Activated CD8-positive, alpha-beta memory T cell treated with anti-CD3 and anti-CD28 coated beads for 1 hour (primary cell): ENCODE measurements at regions not wholly inside any gene's neighbourhood (a gene's known extent, or its start where the extent isn't known, plus 50 kb on each side); places are given as distances from the start of the nearest gene placed in this dataset.
"Not testable (repeated sequence)": the region's sequence is repeated elsewhere in the genome, so short reads cannot be mapped to it uniquely, and the experiment has no call there.

Source experiments
- DNase-seq, 2 donors: peaks; one replicate each; pipeline ENCODE4 v3.0.0-alpha.2; 2020; ENCODE audit warnings: low read depth in 1 of 2; ENCODE audit errors: extremely low read depth in 1 of 2

DNA sequence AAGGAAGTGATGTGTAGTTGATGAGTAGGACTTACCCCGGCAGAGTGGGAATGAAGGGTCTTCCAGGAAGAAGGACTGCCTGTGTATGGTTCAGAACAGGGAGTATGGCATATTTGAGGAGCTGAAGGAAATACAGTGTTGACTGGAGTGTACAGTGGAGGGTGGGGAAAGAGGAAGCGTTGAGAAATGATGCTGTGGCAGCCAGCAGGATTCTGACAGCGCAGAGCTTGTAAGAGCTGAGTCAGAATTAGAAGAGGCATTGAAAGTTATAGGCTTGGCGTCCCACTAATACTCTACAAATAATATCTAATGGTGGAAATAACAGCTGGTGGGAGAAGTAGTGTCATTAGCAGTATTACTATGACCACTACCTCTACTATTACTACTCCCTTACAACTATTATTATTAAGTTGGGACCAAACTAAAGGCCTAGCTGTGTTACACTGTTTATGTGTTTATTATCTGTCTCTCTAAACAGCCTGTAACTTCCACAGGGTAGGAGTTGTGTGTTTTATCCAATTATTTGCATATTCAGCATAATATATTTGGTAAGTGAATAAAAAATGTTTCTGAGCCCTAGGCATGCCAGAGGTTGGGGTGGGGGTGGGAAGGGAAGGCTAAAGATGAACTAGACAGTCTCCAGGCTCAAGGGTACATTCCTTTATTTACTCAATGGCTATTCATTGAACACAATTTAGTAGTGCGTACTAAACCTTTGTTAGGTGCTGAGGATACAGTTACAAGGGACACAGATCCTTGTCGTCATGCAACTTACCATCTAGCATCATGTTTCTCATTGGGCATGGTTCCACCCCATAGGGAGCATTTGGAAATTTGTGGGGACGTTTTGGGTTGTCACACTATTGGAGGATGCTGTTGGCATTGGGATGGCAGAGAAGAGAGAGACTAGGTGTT lies 428.8 kb upstream of the ONECUT1 start:
- DNase-seq, result no peak

DNA sequence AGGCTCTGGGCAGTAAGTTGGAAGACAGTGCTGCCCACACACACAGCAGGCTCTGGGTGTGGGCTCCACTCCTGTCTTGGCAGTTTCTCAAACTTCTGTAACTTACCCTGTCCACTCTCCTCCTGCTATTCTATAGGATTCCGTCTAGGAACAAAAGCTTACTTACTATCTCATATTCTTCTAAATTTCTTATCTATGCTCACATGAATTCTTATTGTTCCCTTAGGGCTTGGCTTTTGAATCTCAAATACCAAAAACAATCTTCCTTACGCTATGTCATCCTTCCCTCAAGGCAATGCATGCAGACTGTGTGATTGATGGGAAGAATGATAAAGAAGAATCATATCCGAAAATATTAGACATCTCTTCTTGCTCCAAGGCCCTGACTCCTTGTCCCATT lies 425.9 kb upstream of the ONECUT1 start:
- DNase-seq, result no peak

DNA sequence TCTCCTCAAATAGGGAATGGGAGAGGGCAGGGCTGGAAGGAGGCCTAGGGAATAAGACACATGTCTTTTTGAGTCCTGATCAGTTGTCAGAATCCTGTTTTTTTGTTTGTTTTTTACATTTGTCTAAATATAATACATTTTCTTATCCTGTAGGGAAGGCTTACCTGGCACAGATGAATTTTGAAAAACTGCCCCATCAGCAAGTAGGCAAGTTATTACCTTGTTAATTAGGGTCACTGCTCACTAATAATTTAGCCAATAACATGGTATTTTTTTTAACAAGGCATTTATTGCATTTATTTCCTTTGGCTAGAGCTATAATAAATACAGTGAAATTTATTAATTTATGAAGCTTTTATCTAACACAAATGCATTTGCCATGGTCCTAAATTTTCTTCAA lies 423.2 kb upstream of the ONECUT1 start:
- no peak for DNase-seq

DNA sequence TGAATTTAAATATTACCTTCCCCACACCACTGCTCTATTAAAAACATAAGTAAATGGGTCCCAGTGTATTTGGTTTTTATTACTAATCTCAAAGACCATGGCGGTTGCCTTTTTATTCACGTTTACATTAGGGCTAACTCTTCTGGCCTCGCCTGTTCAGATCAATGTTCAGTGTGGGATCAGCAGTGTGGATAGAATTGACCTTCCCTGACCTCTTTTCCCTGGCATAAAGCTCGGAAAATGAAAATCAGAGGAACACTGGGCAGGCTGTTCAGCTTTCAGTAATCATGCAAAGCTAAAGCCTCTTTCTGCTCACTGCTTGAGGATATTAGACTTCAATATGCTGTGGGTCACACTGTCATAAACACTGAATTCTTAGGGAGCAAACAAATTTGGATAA lies 422.6 kb upstream of the ONECUT1 start:
- DNase-seq, result no peak

DNA sequence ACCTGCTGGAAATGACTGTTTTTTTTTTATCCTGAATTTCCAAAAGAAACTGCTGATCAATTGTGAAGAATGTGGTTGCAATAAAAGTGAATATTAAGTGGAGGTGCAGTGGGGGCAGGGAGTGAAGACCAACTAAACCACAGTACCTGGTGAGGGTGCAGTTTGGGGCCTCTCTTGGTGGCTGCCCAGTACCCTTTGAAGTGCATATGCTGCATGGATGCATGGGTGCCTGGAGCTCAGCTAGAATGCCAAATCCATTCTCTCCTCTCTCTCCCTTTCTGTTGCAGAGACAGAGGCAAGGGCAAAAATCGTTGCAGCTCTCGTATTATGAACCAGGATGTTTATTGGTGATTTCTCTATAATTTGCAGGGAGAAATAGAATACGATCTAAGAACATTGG lies 420.5 kb upstream of the ONECUT1 start:
- no peak for DNase-seq

DNA sequence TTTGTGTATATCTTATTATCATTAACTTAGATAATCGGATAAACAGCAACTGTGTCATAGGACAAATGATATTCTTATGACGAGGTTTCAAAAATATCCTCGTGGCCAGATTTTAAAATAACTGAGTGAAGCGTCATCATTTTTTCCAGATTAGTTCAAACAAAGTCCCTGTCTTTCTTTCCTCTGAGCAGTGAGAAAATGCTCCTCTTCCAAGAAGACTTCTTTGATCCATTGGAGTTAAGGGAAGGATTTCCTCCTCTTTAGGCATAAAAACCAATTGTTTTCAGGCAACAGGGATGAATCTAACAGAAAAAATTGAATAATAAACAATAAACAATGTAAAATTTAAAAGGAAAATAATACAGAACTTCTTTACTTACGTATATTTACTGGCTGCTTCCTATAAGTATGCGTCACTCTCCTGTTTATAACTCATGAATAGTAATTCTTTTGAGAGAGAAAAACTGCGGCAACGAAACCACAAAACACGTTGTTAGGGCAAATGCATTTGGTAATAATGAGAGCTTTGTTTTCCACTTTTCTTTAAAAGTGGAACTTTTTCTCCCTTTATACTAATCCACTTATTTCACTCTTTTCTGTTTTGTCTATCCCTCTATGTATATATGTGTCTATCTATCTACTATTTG lies 419.4 kb upstream of the ONECUT1 start:
- DNase-seq, result no peak

DNA sequence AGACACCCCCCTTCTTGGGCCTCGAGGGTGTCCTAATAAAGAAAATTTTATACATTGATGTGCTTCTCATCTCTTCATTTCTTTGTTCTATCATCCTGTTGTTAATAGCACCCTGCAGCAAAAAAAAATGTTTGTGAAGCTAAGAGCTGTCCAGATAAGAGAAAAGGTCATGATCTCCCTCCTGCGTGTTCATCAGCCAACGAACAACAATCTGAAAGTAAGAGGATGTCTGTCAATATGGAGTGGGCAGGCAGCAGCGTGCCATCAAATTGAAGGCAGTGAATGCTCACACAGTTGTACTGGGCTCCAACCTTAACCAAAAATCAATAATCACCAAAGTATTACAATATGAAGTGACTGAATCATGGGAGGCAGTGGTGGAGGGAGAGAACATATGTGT lies 418.6 kb upstream of the ONECUT1 start:
- DNase-seq, result no peak

DNA sequence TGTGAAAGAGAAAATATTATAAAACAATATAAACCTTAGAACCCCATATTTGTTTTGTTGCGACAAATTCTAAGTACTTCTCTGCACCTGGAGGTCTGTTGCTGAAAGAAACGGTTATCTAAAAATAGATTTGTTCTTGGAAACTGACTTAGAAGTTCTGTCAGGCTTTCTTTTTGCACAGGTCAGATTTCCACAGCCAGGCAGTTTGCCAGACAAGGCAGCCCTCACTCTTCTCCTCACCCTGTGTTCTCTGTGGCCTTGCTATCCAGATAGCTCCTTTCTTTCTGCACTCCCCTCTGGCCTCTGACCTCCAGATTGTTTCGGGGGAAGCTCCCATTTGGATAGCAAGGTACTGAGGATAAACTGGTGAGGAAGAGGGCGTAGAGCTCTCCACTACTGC lies 413.3 kb upstream of the ONECUT1 start:
- DNase-seq, result no peak

DNA sequence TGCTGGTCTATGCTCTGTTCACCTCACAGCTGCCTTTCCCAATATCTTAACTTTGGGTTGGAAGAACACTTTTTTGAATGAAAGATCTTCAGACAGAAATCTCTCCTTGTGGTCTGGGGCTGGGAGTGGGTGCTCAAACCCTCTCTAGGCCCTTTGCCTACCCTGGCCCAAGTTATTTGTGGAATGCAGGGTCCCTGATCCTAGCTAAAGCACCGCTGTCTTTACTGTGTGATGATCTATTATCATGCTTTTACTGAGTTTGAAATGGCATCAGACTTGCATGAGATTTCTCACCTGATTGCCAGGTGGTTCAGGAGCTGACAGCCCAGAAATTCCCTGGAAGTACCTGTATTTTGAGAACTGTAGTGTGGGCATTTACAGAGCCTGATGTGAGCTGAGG lies 412.7 kb upstream of the ONECUT1 start:
- DNase-seq, result no peak

DNA sequence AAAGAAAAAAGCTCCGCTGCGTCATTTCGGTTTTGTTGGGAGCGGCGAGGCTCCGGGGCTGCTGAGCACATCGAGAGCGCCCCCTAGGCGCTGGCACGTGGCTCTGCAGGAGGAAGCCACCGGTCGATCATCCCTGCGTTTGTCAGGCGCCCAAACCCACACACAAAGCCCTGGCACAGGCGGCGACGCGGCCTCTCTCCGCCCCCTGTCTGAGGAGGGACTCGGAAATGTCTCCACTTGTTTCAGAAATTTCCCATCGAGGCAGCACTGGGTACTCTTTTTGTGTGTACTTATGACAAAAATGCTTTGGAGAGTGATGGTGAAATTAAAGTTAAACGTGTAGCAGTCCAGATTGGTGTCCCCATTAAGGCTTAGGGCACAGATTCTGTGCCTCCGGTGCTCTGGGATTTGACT lies 407.3 kb upstream of the ONECUT1 start:
- DNase-seq, result peak in 1 of 2 donors; percentile 0

DNA sequence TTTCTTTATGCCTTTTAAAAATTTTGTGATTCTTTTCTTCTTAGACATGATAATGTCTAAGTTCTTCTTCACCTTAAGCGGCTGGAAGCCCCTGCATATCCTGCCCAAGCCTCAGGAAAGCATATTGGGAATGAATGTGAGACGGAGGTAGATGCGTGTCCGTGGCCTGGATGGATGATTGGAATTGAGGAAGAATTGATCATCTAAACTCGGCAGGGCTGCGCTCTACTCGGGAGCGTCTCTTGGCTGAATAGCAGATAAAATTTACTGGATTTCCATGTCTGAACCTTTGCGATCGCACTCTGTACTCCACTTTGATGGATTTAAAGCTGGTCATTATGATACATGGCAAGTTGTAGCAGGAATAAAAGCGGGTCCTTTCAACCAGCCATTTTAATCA lies 406.7 kb upstream of the ONECUT1 start:
- no peak for DNase-seq

DNA sequence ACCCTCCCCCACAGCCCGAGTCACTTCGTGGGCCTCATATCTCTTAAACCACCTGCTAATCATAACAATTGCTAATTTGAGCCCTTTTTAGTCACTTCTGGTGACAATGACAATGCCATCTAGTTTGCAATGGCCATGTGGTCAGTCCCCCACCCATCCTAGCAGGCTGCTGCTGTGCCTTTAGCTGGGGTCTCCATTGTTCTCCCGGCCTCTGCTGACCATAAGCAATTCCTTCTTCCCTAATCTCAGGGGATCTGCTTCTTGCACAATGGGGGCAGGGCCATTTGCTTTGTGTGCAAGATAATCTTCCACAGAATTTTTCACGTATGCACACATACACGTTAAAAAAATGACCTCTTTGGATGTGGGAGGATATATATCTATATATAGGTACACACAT lies 406.1 kb upstream of the ONECUT1 start:
- DNase-seq, result no peak

DNA sequence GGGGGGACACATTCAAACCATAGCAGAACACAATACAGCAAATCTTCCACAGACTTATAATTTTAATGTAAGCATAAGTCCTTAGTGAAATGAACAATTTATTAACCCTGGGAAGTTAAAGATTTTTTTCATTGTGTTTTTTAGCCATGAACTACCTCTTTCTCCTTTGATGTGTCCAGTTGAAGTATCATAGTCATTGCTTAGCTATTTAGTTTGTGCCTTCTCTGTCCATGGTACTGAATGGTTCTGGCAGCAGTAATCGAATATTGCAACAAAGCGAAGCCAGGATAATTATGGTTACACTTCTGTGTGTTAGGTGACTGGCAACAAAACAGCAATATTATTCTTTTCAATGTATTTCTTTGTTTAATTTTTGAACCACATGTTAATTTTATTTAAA lies 403.0 kb upstream of the ONECUT1 start:
- DNase-seq, result no peak

DNA sequence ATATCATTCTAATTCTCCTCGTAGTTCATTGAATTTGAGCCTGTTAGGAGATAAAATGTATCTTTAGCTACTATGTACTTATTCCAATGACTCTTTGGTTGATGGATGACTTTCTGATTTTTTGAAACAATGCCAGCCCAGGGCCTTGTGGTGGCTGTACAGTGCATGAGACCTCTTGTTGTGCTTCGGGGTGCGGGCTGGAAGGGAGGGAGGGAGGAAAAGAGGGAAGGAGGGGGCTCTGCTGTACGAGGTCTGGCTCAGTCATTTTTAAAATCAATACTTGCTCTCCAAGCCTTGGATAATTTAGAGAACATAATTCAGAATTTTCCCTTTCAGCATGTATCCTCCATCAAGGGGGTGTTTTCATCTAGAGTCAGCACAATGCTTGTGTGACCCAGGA lies 399.7 kb upstream of the ONECUT1 start:
- no peak for DNase-seq

DNA sequence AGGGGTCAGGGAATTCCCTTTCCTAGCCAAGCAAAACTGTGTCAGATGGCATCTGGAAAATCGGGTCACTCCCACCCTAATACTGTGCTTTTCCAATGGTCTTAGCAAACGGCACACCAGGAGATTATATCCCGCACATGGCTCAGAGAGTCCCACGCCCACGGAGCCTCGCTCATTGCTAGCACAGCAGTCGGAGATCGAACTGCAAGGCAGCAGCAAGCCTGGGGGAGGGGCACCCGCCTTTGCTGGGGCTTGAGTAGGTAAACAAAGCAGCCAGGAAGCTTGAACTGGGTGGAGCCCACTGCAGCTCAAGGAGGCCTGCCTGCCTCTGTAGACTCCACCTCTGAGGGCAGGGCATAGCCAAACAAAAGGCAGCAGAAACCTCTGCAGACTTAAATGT lies 393.3 kb upstream of the ONECUT1 start:
- not testable (repeated sequence) for DNase-seq

DNA sequence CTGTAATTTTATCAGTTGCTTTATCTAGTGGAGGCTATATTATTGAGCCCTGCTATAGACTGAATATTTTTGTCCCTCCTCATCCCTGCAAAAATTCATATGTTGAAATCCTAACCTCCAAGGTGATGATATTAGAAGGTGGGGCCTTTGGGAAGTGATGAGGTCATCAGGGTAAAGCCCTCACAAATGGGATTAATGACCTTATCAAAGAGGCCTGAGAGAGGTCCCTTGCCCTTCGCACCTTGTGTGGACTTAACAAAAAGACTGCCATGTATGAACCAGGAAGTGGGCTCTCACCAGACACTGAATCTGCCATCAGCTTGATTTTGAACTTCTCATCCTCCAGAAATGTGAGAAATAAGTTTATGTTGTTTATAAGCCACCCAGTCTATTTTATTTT lies 381.4 kb upstream of the ONECUT1 start:
- no peak for DNase-seq

DNA sequence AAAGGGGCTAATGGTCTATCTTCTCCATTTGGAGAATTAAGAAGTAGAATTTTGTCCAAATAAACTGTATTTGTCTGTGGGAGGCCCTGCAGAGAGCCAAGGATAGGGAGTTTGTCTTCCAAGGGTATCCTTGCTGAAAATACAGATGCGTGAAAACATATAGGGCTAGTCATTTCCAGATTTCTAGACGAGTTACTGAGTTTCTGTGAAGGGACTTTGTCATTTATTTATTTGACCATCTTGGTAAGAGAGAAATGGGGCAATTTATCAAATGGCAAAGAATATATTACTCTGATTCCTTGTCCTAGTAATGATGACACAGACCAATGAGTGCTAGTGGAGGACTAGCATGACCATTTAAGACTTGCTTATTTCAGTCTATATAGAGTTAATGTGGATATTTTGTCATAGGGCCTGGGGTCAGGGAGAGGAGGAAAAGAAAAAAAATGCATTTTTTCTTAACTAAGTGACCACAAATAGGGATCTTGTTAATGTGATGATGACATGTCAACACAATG lies 376.6 kb upstream of the ONECUT1 start:
- no peak for DNase-seq

DNA sequence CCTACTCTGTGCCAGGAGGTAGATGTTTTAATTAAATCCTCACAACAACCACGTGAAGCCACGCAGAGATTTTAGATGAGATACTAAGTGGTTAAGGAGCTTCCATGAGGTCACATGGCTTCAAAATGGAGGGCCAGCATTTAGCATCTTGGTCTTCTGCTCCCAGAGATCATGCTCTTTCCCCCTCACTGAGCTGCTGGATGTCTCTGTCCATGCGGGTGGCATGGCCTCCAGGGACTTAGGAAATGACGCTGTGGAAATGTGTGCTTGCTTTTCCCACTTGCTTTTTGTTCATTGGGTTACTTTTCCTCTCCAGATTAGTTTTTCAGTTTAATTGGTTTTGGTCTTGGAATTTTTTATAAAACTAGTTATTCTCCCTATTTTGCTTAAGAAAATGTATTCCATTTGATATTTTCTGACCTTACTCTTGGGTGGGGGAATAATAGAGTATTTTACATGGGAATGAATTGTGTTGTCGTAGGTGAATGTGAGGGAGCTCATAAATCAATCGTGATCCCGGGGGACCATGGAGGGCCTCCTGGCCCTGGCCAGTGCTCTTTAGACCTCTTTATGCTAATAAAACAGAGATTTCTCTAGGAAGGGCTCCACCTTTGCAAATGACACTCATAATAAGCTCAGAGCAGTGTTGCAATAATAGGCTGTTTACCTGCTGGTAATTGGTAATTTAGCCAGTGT lies 376.0 kb upstream of the ONECUT1 start:
- no peak for DNase-seq

DNA sequence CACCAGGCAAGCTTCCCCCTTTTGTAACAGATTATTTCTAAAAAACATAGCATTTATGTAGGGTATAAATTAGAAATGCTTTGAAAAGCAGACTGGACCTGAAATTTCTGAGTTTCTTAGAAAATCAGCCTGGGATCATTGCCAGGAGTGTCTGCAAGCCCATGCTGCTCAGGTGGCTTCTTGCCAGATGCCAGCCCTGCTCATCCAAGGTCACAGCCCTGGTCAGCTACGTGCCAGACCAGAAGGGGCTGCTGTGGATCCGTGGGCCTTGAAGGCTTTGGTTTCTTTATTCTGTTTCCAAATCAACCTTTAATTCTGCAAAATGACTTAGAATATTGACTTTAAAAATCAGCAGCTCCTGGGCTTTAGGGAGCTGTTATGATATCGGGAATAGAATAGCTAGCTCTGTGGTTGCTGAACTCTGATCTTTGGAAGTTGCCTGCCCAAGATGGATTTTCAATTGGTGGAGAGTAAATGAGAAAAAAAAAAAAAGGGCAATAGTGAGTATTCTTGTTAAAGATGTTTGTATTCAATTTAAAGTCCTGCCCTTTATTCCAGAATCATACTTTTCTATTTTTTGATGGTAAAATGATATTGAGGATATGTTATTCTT lies 370.1 kb upstream of the ONECUT1 start:
- no peak for DNase-seq

DNA sequence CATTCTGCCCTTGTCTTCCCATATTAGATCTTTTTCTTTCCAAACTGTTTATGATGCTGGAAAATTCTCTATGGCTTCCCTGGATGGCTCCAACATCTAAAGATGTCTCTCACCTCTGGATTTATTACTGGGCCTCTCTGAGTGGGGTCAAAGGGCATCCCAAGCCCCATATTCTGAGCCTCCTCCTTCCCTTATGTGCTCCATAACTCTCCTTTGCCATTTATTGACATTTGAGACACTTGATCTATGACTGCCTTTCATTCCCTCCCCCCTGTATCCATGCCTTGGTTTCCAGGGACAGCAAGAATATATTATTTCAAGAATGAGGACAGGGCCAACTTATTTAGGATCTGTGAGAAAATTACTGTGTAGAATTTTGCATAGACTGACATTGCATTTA lies 369.3 kb upstream of the ONECUT1 start:
- no peak for DNase-seq

DNA sequence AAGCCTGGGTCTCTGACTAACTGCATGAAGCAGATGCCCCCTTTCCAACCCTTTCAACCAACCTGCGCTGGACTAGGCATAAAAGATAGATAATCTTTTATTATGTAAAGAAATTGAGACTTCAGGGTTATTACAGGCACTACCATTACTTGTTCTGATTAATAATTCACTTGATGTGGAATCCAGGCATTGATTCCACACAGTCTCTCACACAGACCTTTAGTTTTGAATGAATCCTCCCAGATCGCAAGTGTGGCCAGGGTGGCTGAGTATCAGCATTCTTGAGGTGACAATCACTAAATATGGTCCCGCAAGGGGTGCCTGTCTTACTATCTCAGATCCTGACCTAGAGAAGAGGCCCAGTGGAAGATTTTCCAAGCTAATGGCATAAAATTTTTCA lies 368.9 kb upstream of the ONECUT1 start:
- no peak for DNase-seq
